ENCODE measurements at regions not wholly inside any gene's neighbourhood (a gene's known extent, or its start where the extent isn't known, plus 50 kb on each side); places are given as distances from the start of the nearest gene placed in this dataset.

DNA sequence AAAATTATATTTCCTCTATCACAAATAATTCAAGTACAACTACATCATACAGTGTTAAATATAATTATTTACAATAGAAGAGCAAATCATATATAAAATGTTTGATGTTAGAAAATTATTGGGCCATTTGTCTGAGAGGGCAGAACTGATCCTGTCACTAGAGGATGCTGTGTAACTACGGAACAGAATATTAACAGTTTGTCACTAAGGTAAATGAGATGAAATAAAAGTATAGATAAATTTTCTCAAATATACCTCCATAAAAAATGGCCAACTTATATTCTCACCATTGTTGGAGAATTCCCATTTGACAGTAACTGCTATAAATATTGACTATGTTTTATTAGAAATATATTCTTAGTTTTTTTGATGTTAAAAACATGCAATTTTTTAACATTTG lies 1067.4 kb upstream of the DDX18 start:
- Histone ChIP-seq H3K27me3 (replicated peaks; ENCODE audit: insufficient read depth) (no peaks in the 10 kb centered on the region), H3K4me3 (no peak overlapping the region), H3K4me1 (ENCODE audit: control insufficient read depth in 1 of 2, low read depth in 2 of 2) (no peaks in the 10 kb centered on the region), H3K27ac (no peak overlapping the region), H3K36me3 (no peaks in the 10 kb centered on the region), H3K9me3 (no peaks in the 10 kb centered on the region)
- DNase-seq (ENCODE audit: low spot score) = no peak
- no peak for ATAC-seq (ENCODE audit: insufficient number of reproducible peaks, low FRiP score, low read depth)
- TF ChIP-seq, protein P1, sequence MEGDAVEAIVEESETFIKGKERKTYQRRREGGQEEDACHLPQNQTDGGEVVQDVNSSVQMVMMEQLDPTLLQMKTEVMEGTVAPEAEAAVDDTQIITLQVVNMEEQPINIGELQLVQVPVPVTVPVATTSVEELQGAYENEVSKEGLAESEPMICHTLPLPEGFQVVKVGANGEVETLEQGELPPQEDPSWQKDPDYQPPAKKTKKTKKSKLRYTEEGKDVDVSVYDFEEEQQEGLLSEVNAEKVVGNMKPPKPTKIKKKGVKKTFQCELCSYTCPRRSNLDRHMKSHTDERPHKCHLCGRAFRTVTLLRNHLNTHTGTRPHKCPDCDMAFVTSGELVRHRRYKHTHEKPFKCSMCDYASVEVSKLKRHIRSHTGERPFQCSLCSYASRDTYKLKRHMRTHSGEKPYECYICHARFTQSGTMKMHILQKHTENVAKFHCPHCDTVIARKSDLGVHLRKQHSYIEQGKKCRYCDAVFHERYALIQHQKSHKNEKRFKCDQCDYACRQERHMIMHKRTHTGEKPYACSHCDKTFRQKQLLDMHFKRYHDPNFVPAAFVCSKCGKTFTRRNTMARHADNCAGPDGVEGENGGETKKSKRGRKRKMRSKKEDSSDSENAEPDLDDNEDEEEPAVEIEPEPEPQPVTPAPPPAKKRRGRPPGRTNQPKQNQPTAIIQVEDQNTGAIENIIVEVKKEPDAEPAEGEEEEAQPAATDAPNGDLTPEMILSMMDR (IDR thresholded peaks at IDR 0.05) = no peak

DNA sequence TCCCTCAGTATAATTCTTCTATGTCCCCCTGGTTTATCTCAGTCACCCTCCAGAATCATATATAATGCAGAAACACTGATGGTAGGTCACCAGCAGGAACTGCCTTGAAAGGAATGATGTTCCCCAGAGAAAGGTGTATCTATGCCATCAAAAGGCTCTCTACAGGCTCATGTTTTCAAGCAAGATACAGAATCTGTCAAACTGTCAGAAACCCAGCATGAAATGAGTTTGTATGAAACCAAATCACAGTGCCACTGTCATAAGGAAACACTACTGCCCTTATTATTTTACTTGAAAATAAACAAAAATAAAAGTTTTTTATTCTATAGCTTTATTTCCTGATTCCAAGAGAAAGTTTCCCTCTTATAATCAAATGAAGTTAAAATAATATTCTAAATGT lies 1064.5 kb upstream of the DDX18 start:
- Histone ChIP-seq H3K4me3 (no peak overlapping the region), H3K27me3 (replicated peaks; ENCODE audit: insufficient read depth) (no peaks in the 10 kb centered on the region), H3K36me3 (no peaks in the 10 kb centered on the region), H3K9me3 (no peaks in the 10 kb centered on the region), H3K27ac (no peak overlapping the region), H3K4me1 (ENCODE audit: control insufficient read depth in 1 of 2, low read depth in 2 of 2) (no peaks in the 10 kb centered on the region)
- DNase-seq (ENCODE audit: low spot score) (no peak), ATAC-seq (ENCODE audit: insufficient number of reproducible peaks, low FRiP score, low read depth) (no peak)
- TF ChIP-seq, protein P1 (IDR thresholded peaks at IDR 0.05) = no peak

DNA sequence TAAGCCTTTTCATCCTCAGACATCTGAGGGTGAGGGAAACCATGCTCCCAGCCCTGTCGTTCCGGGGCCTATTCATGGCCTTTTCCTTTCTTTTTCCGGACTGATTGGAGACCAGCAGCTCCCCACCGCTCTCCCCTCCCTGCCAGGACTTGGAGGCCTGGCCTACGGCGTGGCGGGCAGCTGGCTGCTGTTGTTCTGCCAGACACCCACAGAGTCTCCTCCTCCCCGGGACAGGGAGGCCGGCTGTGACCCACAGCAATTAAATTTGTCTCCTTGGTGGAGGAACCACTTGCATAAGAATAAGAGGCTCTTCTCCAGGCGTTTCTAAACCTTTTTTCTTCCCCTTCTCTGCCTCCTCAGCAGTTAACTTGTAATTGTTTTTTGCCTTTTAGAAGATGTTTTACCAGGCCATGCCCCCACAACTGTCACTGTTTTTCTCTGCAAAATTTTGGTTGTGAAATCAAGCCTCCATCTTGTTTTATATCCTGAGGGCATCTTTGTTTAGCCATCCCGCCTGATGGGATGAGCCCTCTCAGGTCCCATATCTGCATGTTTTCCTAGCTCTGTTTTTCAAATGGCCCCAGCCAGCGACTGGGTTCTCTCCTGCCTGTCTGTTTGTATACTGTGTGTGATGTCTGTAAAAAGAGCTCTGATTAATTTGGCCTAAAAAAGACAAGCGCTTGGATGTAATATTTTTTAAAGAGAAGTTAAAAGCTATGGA lies 1060.0 kb upstream of the DDX18 start:
- ATAC-seq (ENCODE audit: insufficient number of reproducible peaks, low FRiP score, low read depth) (no peak), DNase-seq (ENCODE audit: low spot score) (no peak)
- no peaks in the 10 kb centered on the region for H3K9me3 ChIP-seq
- TF ChIP-seq, protein P1 (IDR thresholded peaks at IDR 0.05) = no peak
- H3K4me1 ChIP-seq (ENCODE audit: control insufficient read depth in 1 of 2, low read depth in 2 of 2) = no peaks in the 10 kb centered on the region
- H3K27ac ChIP-seq = no peak overlapping the region
- H3K27me3 ChIP-seq (replicated peaks; ENCODE audit: insufficient read depth) = no peaks in the 10 kb centered on the region
- no peak overlapping the region for H3K4me3 ChIP-seq
- H3K36me3 ChIP-seq = no peaks in the 10 kb centered on the region

DNA sequence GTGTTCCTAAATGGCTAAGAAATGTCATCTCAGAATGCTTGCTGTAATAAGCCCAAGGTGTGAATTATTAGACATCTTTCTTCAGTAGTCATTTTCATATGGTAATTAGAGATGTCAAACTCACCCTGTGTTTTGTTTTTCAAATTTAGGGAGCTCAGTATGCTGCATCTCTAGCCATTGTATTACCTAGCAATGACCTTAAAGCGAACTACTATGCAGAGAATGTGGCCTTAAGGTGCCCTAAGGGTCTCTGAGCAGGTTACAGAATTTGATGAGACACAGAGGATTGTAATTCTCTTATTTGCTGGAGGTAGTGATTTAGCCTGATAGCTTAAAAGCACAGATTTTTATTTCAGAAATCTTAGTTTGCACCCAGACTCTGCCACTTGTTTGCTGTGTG lies 1052.6 kb upstream of the DDX18 start:
- Histone ChIP-seq H3K36me3 (no peaks in the 10 kb centered on the region), H3K9me3 (no peaks in the 10 kb centered on the region), H3K4me3 (no peak overlapping the region), H3K27me3 (replicated peaks; ENCODE audit: insufficient read depth) (no peaks in the 10 kb centered on the region), H3K4me1 (ENCODE audit: control insufficient read depth in 1 of 2, low read depth in 2 of 2) (no peaks in the 10 kb centered on the region), H3K27ac (no peak overlapping the region)
- DNase-seq (ENCODE audit: low spot score) = no peak
- TF ChIP-seq, protein P1 (IDR thresholded peaks at IDR 0.05) = no peak
- ATAC-seq (ENCODE audit: insufficient number of reproducible peaks, low FRiP score, low read depth) = no peak

DNA sequence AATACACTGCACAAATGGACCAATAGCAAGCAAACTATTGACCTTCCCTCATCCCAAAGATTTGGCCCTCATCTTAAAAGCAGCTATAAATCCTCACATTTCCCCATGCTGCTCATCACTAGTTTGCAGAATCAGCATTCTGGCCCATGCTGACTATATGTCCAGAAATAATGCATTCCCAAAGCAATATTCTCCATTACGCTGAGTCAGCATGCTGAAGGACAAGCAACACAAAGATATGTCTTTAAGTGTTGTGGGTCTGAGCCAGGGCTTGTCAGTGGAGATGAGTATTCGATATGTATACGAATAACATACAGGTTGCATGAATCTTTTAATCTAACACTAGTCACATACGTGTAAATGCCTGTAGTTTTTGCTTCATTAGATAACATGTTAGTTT lies 1045.0 kb upstream of the DDX18 start:
- Histone ChIP-seq H3K27ac (no peak overlapping the region), H3K27me3 (replicated peaks; ENCODE audit: insufficient read depth) (no peaks in the 10 kb centered on the region), H3K36me3 (no peaks in the 10 kb centered on the region), H3K4me1 (ENCODE audit: control insufficient read depth in 1 of 2, low read depth in 2 of 2) (no peaks in the 10 kb centered on the region), H3K9me3 (no peaks in the 10 kb centered on the region), H3K4me3 (no peak overlapping the region)
- DNase-seq (ENCODE audit: low spot score) (no peak), ATAC-seq (ENCODE audit: insufficient number of reproducible peaks, low FRiP score, low read depth) (no peak)
- TF ChIP-seq, protein P1 (IDR thresholded peaks at IDR 0.05) = no peak
